Calu3 (cell line): ENCODE measurements at regions not wholly inside any gene's neighbourhood (a gene's known extent, or its start where the extent isn't known, plus 50 kb on each side); places are given as distances from the start of the nearest gene placed in this dataset.

ENCODE experiments used
- BruUV-seq: library from RNA; stranded (reverse); fragments of 400-500 nt; replicated peaks from 2 replicates; lab custom pipeline; 2021; lab: Mats Ljungman, UMichigan
- CTCF ChIA-PET: fragments of 300-600 bp; sonication (Branson Sonifier 250); formaldehyde crosslinking; loops from one replicate; lab custom pipeline; 2022; ENCODE audit warnings: antibody characterized with exemption; lab: Charles Lee
- DNase-seq: peaks from one replicate; pipeline ENCODE4 v3.0.0; 2022
- H3K27ac Mint-ChIP-seq: one replicate; pipeline ENCODE4 v1.8.0; 2022; ENCODE audit warnings: mixed read lengths; ENCODE audit not compliant: unreplicated experiment
- H3K27me3 Mint-ChIP-seq: one replicate; pipeline ENCODE4 v1.8.0; 2022; ENCODE audit warnings: mixed read lengths; ENCODE audit not compliant: unreplicated experiment
- H3K36me3 Mint-ChIP-seq: one replicate; pipeline ENCODE4 v1.8.0; 2022; ENCODE audit warnings: mild to moderate bottlenecking, moderate library complexity, mixed read lengths; ENCODE audit not compliant: insufficient read depth, unreplicated experiment
- H3K4me1 Mint-ChIP-seq: one replicate; pipeline ENCODE4 v1.8.0; 2022; ENCODE audit warnings: mild to moderate bottlenecking, low read depth, mixed read lengths; ENCODE audit not compliant: unreplicated experiment
- H3K4me3 Mint-ChIP-seq: one replicate; pipeline ENCODE4 v1.8.0; 2022; ENCODE audit warnings: mild to moderate bottlenecking, low read depth, moderate library complexity, mixed read lengths; ENCODE audit not compliant: unreplicated experiment
- H3K9me3 Mint-ChIP-seq: one replicate; pipeline ENCODE4 v1.8.0; 2022; ENCODE audit warnings: low read depth, mixed read lengths; ENCODE audit not compliant: unreplicated experiment
- intact Hi-C: fragments of 100-400 bp; cut with micrococcal nuclease; formaldehyde crosslinking; loops from one replicate; pipeline ENCODE4 v1.10.0; 2022; ENCODE audit not compliant: unreplicated experiment
- TF ChIP-seq, protein P1 (sequence below): fragments of 200-600 bp; IDR thresholded peaks from one replicate; pipeline ENCODE4 v1.8.0; 2022; ENCODE audit warnings: antibody characterized with exemption; ENCODE audit not compliant: unreplicated experiment

DNA sequence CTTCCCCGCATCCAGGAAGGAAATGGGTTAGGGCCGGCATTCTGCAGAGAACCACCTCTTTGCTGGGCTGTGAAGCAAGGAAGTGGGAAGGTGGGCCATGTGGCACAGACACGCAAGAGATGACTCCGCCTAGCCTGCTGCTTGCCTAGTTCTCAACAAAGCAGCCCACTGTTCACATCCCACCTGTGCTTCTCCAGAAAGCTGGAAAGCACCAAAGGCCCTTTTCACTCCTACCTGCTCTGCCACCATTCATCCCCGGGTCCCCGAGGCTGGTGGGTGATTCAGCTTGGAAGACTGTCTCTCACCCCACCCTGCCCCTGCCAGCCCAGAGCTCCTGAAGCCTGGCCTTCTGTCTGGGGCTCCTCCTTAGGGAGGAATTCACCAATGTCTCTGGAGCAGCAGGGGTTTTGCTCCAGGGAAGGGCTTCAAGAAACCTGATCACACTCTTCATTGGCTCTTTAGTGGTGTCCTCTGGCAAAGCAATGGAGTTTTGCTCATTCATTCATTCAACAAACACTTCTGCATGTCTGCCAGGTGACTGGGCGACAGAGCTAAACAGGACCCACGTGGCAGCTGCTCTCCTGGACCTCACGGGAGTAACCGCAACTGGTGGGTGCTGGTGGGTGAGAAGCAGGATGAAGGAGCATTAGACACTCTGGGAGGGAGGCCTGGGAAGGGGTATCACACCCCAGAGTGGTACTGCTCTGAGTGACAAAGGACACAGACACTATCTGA is 145.4 kb upstream of the TLE3 start:
- CTCF ChIA-PET: no interaction called here
- Mint-ChIP-seq H3K27ac (no peak overlapping the region), H3K4me3 (no peak overlapping the region), H3K27me3 (peaks cover 15% of the 10 kb centered on the region), H3K36me3 (no peaks in the 10 kb centered on the region), H3K4me1 (peaks cover 17% of the 10 kb centered on the region), H3K9me3 (no peaks in the 10 kb centered on the region)
- no peak for DNase-seq
- BruUV-seq: no TSS peak
- intact Hi-C loops: no loop called here
- TF ChIP-seq, protein P1, sequence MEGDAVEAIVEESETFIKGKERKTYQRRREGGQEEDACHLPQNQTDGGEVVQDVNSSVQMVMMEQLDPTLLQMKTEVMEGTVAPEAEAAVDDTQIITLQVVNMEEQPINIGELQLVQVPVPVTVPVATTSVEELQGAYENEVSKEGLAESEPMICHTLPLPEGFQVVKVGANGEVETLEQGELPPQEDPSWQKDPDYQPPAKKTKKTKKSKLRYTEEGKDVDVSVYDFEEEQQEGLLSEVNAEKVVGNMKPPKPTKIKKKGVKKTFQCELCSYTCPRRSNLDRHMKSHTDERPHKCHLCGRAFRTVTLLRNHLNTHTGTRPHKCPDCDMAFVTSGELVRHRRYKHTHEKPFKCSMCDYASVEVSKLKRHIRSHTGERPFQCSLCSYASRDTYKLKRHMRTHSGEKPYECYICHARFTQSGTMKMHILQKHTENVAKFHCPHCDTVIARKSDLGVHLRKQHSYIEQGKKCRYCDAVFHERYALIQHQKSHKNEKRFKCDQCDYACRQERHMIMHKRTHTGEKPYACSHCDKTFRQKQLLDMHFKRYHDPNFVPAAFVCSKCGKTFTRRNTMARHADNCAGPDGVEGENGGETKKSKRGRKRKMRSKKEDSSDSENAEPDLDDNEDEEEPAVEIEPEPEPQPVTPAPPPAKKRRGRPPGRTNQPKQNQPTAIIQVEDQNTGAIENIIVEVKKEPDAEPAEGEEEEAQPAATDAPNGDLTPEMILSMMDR: no peak

DNA sequence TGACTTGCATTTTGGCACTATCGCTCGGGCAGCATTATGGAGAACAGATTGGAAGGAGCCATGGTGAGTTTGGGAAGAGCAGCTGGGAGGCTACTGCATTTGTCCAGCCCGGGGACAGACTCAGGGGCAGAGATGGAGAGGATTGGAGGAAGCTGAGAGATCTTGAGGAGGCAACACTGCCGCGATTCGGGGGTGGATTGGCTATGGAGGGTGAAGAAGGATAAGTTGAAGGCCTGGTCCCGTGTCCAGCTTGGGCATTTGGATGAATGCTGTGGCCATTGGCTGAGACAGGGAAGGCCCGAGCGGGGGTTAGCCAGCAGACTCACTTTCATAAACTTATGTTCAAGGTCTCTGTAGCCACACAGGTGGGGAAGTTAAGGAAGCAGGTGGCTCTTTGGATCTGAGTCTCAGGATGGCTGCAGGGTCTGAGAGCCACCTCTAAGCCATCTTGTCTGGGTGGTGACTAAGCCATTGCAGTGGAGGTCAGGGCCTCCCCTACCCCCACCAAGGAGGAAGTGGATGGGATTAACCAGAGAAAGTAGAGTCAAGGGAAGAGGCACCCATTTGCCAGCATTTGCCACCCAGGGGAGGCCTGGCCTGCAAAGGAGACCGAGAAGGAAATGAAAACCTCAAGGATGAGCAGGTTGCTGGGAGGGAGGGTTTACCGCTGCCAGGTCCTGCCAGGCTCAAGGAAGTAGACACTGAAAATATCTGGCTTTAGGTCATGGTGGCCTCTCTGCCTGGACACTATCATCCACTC is 144.0 kb upstream of the TLE3 start:
- peaks cover 16% of the 10 kb centered on the region for H3K4me1 Mint-ChIP-seq
- BruUV-seq: no TSS peak
- H3K36me3 Mint-ChIP-seq: no peaks in the 10 kb centered on the region
- no peaks in the 10 kb centered on the region for H3K9me3 Mint-ChIP-seq
- DNase-seq: no peak
- no peak overlapping the region for H3K27ac Mint-ChIP-seq
- TF ChIP-seq, protein P1: no peak
- peaks cover 24% of the 10 kb centered on the region for H3K27me3 Mint-ChIP-seq
- intact Hi-C loops: no loop called here
- CTCF ChIA-PET: no interaction called here
- H3K4me3 Mint-ChIP-seq: no peak overlapping the region

DNA sequence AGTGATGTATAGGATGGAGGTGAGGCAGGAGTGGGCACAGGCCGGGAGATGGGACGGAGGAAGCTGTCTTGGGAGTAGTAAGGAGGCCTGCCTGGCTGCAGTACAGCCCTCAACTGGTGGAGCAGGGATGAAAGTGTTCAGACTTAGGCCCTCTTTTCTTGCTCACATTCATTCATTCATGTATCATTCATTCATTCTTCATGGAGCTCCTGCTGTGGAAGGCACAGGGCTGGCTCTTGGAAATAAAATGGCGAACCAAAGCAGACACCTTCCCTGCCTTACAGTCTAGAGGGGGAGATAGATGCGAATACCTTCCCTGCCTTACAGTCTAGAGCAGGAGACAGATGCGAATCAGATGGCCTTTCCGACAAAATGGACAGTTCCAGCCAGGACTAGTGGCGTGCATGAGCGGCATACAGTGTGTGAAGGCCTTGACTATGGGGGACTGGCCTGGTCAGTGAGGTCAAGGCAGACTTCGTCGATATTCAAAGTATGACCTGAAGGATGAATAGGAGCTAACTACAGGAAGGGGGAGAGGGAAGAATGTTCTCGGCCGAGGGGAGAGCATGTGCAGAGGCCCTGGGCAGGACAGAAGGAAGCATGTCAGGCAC is 143.2 kb upstream of the TLE3 start:
- no peak overlapping the region for H3K27ac Mint-ChIP-seq
- BruUV-seq: no TSS peak
- H3K4me3 Mint-ChIP-seq: no peak overlapping the region
- TF ChIP-seq, protein P1: no peak
- H3K36me3 Mint-ChIP-seq: no peaks in the 10 kb centered on the region
- H3K4me1 Mint-ChIP-seq: peaks cover 9% of the 10 kb centered on the region
- H3K27me3 Mint-ChIP-seq: peaks cover 24% of the 10 kb centered on the region
- CTCF ChIA-PET: interaction anchor here (0.6 kb wide), 1 partner anchor 140 kb away, joined by 4 read pairs; no protein-coding TSS in a partner anchor
- no peak for DNase-seq
- no peaks in the 10 kb centered on the region for H3K9me3 Mint-ChIP-seq
- intact Hi-C loops: no loop called here

DNA sequence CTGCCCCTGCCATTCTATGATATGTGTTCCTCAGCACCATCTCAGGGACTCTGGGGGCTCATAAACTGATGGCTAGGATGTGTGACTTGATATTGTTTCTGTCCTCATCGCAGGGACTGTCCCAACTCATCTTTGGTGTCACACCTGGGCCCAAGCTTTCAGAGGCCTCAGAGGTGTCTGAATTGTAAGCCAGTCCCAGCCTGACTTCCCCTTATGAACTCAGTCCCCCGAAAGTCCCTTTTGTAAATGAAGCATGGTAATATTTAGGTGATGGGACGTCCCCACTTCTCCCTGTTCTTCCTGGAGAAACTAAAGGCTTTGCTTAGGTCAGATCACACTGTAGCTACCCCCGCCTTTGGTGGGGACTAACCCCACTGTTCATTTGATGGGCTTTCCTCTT is 142.4 kb upstream of the TLE3 start:
- Mint-ChIP-seq H3K36me3 (no peaks in the 10 kb centered on the region), H3K4me1 (peaks cover under 1% of the 10 kb centered on the region), H3K9me3 (no peaks in the 10 kb centered on the region), H3K27me3 (peaks cover 30% of the 10 kb centered on the region), H3K27ac (no peak overlapping the region), H3K4me3 (no peak overlapping the region)
- BruUV-seq: no TSS peak
- DNase-seq: no peak
- CTCF ChIA-PET: no interaction called here
- intact Hi-C loops: no loop called here
- TF ChIP-seq, protein P1: no peak
